Activated CD8-positive, alpha-beta memory T cell treated with anti-CD3 and anti-CD28 coated beads for 4 hours (primary cell): ENCODE measurements at regions not wholly inside any gene's neighbourhood (a gene's known extent, or its start where the extent isn't known, plus 50 kb on each side); places are given as distances from the start of the nearest gene placed in this dataset.
"Not testable (repeated sequence)": the region's sequence is repeated elsewhere in the genome, so short reads cannot be mapped to it uniquely, and the experiment has no call there.

Experiments
- DNase-seq, 2 donors: peaks; one replicate each; pipeline ENCODE4 v3.0.0-alpha.2; 2020; ENCODE audit warnings: low read depth in 2 of 2

GRCh38 chr14:106196459-106196858 lies 670.1 kb downstream of the TMEM121 start:
- DNase-seq, result not testable (repeated sequence)

DNA sequence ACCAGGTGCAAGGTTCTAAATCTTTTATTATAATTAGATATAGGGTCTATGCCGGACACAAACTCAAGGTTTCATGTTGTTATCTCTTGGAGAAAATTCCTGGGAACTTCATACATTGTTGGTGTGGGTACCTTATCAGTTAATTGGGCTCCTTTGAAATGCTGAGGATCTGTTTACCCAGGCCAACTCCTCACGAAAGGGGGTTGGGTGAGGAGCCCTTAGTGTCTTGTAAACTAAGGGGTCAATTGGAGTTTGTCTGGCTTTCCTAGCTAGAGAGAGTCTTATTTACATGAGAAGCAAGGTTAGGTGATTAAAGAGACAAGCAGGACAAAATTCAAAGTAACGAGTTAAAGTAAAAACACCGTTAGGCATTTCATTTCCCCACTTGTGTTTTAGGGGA lies 670.9 kb downstream of the TMEM121 start:
- not testable (repeated sequence) for DNase-seq

DNA sequence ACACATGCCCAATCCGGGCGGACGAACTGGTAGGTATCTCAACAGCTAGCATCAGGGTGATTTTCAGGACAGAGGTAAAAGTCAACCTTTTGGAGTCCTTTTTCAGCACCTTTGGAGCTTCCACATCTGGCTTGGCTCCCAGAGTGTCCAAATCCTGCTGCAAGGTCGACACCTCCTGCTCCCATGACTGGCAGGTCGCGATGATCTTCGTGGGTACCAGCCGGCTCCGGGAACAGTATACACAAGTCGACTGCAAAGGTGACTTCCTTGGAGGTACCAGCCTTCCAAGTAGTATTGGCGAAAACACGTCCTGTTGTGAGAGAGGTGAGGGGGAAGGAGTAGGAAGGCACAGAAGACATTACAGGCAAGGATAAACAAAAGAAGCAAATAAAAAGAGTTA lies 672.7 kb downstream of the TMEM121 start:
- DNase-seq, result no peak

DNA sequence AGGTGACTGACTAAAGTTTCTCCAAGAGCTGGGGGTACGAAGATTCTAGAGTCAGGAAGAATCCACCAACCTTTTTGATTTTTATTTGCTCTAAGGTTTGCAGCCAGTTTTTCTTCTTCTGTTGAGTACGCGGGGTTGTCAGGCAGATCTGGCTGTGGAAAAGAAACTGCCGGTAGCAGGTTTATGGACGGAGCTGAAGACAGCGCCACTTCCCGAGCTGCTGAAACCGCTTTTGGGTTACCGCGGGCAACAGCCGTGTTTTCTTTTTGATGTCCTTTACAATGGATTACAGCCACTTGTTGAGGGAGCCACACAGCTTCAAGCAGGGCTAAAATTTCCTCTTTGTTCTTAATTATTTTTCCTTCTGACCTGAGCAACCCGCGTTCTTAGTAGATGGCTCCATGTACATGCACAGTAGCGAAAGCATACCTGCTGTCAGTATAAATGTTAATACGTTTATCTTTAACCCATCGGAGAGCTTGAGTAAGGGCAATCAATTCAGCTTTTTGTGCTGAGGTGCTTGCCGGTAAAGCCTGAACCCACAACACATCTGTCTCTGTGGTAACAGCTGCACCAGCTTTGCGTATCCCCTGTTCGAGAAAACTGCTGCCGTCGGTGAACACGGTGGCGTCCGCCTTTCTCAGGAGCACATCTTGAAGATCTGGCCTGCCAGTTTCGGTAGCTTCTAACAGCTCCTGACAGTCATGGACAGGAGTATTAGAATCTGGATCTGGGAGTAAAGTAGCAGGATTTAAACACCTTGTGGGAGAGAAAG lies 674.3 kb downstream of the TMEM121 start:
- DNase-seq, result no peak

GRCh38 chr14:106201376-106201775 lies 675.0 kb downstream of the TMEM121 start:
- DNase-seq, result no peak

DNA sequence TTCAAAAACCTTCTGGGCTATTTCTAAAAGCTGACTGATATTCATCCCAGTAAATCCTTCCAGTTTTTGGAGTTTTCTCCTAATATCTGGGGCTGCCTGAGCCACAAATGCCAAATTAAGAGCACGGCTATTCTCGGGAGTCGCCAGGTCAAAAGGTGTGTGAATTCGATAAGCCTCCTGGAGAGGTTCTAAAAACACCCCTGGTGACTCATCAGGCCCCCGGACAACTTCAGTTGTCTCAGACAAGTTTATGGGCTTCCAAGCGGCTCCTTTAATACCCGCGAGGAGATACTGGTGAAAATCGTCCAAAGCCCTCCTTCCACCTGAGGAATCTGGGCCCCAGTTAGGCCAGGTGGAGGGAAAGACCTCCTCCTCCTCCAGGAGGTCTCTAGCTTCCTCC lies 677.1 kb downstream of the TMEM121 start:
- DNase-seq, result no peak

DNA sequence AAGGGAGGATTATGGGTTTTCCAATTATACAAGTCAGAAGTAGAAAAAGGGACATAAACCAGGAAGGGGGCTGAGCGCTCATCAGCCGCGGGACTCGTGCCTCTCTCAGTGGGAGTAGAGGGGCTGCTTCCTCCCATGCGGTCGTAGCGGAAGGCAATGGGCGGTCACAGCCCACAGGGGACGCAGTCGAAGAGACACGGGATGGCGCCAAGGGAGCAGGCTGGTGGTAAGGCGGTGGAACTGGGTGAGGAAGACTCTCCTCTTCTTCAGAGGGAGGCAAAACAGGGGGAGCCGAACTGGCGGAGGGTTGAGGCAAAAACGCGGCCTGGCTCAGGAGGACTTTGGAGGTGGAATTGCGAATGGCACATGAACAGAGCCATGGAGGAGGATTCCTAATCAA lies 677.7 kb downstream of the TMEM121 start:
- no peak for DNase-seq

GRCh38 chr14:106207316-106207715 lies 680.9 kb downstream of the TMEM121 start:
- no peak for DNase-seq

DNA sequence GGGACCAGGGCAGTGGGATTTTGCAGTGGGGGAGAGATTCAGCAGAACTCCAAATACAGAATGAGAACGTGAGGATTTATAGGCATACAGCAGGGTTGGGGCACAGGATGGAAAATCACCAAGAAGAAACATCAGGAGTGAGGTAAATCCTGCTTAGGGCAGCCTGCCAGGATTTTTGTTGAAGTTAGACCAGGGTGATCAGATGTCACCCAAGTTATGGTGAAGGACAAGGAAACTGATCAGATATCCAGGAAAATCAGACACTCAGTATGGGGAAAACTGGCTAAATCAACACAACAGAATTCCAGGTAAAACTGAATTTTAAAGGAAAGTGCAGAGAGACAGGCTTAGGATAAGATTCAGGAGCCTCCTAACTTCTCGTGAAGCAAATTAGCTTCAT lies 682.4 kb downstream of the TMEM121 start:
- no peak for DNase-seq

DNA sequence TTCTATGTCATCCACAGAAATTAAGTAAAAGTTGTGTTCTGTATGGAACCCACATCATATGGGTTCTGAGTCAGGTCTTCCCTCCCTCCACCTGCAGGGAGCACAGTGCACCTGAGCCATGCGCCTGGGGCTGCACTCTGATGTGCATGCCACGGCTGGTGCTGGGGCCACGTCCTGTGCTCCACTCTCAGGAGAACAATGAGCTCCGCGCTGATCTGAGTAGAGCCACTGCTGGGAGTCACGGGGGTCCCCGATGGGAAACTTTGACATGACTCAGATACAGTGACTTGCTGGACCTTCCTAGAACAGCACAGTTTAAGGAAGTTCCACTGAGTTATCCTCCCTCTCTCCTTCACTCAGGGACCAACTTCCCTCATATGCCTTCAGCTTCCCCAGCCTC lies 683.4 kb downstream of the TMEM121 start:
- no peak for DNase-seq

DNA sequence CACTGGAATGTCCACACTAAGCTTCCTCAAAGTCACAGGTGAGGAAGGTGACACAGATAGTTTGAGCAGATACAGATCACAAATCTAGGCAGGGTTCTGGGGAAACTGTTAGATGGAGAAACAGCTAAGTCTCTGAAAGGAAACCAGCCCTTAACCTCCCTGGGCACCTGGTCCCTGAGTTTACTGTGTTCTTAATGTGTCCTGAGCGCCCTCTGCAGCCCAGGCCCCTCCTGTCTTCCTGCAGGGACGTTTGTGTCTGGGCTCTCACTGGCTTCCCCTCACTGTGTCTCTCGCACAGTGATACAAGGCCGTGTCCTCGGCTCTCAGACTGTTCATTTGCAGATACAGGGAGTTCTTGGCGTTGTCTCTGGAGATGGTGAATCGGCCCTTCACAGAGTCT lies 684.3 kb downstream of the TMEM121 start:
- no peak for DNase-seq

- no peak for DNase-seq
Measured at GRCh38 chr14:106211334-106211900, 685.0 kb downstream of the TMEM121 start.

GRCh38 chr14:106215229-106215628 lies 688.8 kb downstream of the TMEM121 start:
- DNase-seq, result no peak

DNA sequence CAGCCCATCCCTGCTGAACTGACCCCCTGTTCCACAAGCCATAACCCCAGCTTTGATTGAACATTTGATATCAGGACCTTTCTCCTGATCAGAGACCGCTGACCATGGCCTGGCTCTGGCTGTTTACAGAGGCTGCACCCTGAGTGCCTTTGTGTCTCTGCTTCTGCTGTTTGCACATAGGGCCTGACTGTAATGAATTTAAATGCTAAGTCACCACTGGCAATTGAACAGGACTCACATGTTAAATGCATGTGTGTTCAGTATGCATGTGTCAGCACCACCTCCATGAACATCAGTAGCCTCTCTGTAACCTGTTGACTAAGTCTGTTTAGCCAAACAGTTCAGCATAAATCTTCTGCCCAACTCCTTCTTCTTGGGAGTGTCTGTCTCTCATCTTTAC lies 690.3 kb downstream of the TMEM121 start:
- no peak for DNase-seq

DNA sequence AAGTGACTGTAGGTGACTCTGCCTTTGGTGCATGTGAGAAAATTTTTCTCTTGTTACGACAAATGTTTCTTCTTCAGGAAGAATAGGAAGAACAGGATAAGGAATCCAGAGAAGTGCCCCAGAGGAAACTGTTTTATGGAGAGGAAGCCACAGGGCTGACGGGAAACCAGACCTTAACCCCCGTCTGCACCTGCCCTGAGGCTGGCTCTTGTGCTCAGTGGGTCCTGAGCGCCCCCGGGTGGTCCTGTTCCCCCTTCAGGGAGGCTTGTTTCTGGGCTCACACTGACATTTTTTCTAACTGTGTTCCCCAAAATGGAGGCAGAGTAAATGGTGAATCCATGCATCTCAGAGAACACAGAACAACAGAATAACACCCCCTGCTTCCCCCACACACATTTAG lies 691.8 kb downstream of the TMEM121 start:
- DNase-seq, result no peak

- no peak for DNase-seq
Measured at GRCh38 chr14:106222311-106222710, 695.9 kb downstream of the TMEM121 start.

DNA sequence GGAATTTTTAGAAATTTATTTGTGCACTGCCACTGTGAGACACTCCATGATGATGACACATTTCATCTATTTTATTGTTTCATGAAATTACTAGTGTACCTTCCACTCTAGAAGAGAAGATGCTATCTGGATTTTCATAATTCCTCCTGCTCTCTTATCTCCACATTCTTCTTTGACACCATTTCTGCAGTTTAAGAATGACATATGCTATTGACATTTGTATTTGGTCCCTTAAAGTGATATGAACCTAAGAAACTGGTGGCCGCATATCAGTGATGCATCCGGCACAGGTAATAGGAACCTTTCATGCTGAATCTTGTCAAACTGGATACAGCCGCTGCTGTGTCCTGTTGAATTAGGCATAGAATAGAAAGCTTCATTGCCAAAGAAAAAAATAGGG lies 696.3 kb downstream of the TMEM121 start:
- DNase-seq, result no peak

- DNase-seq, result no peak
Measured at GRCh38 chr14:106227793-106228192, 701.4 kb downstream of the TMEM121 start.

DNA sequence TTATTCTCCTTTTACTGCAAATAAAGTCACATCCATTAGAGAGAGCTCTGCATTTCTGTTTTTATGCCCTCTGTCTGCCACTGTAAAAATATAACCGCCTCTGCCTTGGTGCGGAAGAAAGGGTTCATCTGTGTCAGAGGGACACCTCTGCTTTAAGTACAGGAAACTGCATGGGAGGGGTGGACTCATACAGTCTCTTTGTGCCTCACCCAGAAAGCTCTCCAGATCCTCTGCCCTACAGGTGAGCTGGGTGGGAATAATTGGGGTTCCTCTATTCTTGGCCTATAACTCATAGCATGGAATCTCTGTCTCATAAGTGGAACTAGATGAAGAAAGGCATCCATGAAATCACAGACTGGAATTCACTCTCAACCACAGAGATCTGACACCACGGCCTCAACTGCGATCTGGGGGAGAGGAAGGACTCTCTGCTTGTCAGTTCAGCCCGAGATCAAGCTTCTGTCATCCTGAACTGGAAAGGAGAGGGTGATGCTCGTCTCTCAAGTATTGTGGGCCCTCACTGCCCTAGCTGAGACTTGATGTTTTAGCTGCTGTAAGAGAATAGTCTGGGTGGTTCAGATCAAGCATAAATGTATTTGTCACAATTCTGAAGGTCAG lies 702.3 kb downstream of the TMEM121 start:
- peak in 1 of 2 donors; percentile 26 for DNase-seq

DNA sequence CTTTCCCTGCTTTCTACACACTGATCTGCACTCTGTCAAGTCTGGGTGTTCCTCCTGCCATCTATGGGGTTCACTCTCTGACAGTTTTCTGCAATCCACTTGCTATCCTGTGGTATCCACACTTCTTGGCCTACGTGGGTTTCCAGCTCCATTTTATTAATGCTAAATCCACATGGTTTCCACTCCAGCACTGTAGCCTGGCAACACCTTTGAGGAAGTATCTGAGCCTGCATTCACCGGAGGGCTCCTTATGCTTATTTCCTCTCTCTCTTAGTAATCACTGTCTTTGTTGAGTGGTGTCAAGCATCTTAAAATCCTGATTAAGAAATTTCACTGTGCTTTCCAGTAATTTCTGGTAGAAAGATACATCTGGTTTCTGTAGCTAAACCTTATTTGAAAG lies 703.7 kb downstream of the TMEM121 start:
- no peak for DNase-seq

DNA sequence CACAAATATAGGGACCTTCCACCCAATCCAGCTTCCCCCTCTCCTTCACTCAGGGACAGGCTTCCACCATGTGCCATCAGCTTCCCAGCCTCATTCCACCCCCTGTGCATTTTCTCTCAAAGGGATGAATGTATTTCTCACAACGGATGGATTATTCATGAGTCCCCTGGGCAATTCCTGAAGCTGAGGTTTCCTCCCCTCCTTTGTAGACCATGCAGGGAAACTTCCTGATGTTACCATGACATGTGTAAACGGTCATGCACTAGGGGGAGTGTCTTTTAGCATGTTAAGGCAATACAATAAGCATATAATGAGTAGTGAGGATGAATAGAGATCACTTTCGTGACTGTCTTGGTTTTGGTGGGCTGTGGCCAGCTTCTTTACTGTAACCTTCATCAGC lies 706.8 kb downstream of the TMEM121 start:
- DNase-seq, result not testable (repeated sequence)

- DNase-seq, result not testable (repeated sequence)
Measured at GRCh38 chr14:106234525-106235254, 708.3 kb downstream of the TMEM121 start.
